Body of pancreas (tissue), 4 donors: ENCODE measurements at regions not wholly inside any gene's neighbourhood (a gene's known extent, or its start where the extent isn't known, plus 50 kb on each side); places are given as distances from the start of the nearest gene placed in this dataset.

Experiments used
- ATAC-seq: fragments of 150-250 bp; one replicate; pipeline ENCODE4 v1.9.1; 2016
- DNase-seq, 4 donors: peaks; one replicate each; pipeline ENCODE4 v3.0.0-alpha.2; 2019
- H3K27ac ChIP-seq, 4 donors: fragments of 200-600 bp; sonication (generic); 1 replicate in 3 of 4; 2 replicates in 1 of 4; pipeline versions ENCODE4 v1.5.1 to v1.6.1; 2016 to 2019; ENCODE audit warnings: mild to moderate bottlenecking in 1 of 4, mixed read lengths in 1 of 4, moderate library complexity in 1 of 4
- H3K27me3 ChIP-seq, 2 donors: fragments of 200-600 bp; sonication (generic); one replicate each; pipeline ENCODE4 v1.6.0; 2016; ENCODE audit warnings: mild to moderate bottlenecking in 1 of 2
- H3K36me3 ChIP-seq, 2 donors: fragments of 200-600 bp; sonication (generic); replicated peaks in 1 of 2; 2 replicates each; pipeline ENCODE4 v1.5.1; 2016; ENCODE audit warnings: low read depth in 2 of 2; ENCODE audit not compliant: insufficient read depth in 1 of 2
- H3K4me1 ChIP-seq: fragments of 200-600 bp; sonication (generic); one replicate; pipeline ENCODE4 v1.6.0; 2016
- H3K4me3 ChIP-seq, 2 donors: fragments of 200-600 bp; sonication (generic); 1 replicate in 1 of 2; 2 replicates in 1 of 2; pipeline ENCODE4 v1.5.1; 2016 to 2019
- H3K9me3 ChIP-seq, 3 donors: fragments of 200-600 bp; sonication (generic); 1 replicate in 2 of 3; 2 replicates in 1 of 3; pipeline ENCODE4 v1.5.1; 2016
- CTCF ChIP-seq, 7 experiments: fragments of 450-650 bp in 4 of 7; fragments of 200-600 bp in 3 of 7; sonication (generic) in 3 of 7; IDR thresholded peaks; one replicate each; pipeline ENCODE4 v1.5.1; 2016 to 2019; ENCODE audit warnings: antibody characterized with exemption in 7 of 7
- POLR2A ChIP-seq, 3 donors: fragments of 450-650 bp; IDR thresholded peaks; one replicate each; pipeline ENCODE4 v1.6.1; 2016; ENCODE audit warnings: antibody characterized with exemption in 3 of 3, mild to moderate bottlenecking in 2 of 3
- WGBS, 2 donors: methylation state at CpG; one replicate each; pipeline ENCODE4 v1.1.5; 2017; 5-methylcytosine and 5-hydroxymethylcytosine counted together
- intact Hi-C: fragments of 100-400 bp; cut with DNase I; formaldehyde crosslinking; loops from one replicate; pipeline ENCODE4 v1.15.1; 2023

- Histone ChIP-seq H3K27ac (no peak overlapping the region), H3K36me3 (no peaks in the 10 kb centered on the region), H3K4me1 (no peaks in the 10 kb centered on the region), H3K27me3 (no peaks in the 10 kb centered on the region), H3K9me3 (no peaks in the 10 kb centered on the region), H3K4me3 (no peak overlapping the region)
- ATAC-seq: no peak
- 85 to 89% methylated on average over 10 of the region's 10 CpGs for WGBS, 2 donors
- TF ChIP-seq CTCF (IDR thresholded peaks at IDR 0.05) (no peak), POLR2A (IDR thresholded peaks at IDR 0.05) (no peak)
- no peak for DNase-seq
- intact Hi-C loops: no loop called here
These were observed 352.5 kb upstream of the ZNF521 start for GRCh38 chr18:25704494-25704893.

- Histone ChIP-seq H3K27ac (no peak overlapping the region), H3K36me3 (no peaks in the 10 kb centered on the region), H3K4me1 (no peaks in the 10 kb centered on the region), H3K9me3 (no peaks in the 10 kb centered on the region), H3K27me3 (no peaks in the 10 kb centered on the region), H3K4me3 (no peak overlapping the region)
- WGBS, 2 donors: 72 to 80% methylated on average over 6 of the region's 6 CpGs
- ATAC-seq (no peak), DNase-seq (no peak)
- TF ChIP-seq CTCF (IDR thresholded peaks at IDR 0.05): no peak
- TF ChIP-seq POLR2A (IDR thresholded peaks at IDR 0.05): no peak
- intact Hi-C loops: no loop called here
These were observed 352.1 kb upstream of the ZNF521 start for GRCh38 chr18:25704071-25704470.

- TF ChIP-seq CTCF (IDR thresholded peaks at IDR 0.05) (no peak), POLR2A (IDR thresholded peaks at IDR 0.05) (no peak)
- H3K27me3 ChIP-seq: no peaks in the 10 kb centered on the region
- intact Hi-C loops: no loop called here
- H3K27ac ChIP-seq: no peak overlapping the region
- no peak for ATAC-seq
- DNase-seq: no peak
- no peaks in the 10 kb centered on the region for H3K4me1 ChIP-seq
- no peak overlapping the region for H3K4me3 ChIP-seq
- H3K36me3 ChIP-seq: no peaks in the 10 kb centered on the region
- no peaks in the 10 kb centered on the region for H3K9me3 ChIP-seq
- 72 to 75% methylated on average over 5 of the region's 5 CpGs for WGBS, 2 donors
These were observed 349.9 kb upstream of the ZNF521 start for GRCh38 chr18:25701821-25702220.

- TF ChIP-seq CTCF (IDR thresholded peaks at IDR 0.05) (no peak), POLR2A (IDR thresholded peaks at IDR 0.05) (no peak)
- H3K27ac ChIP-seq: no peak overlapping the region
- intact Hi-C loops: no loop called here
- WGBS, 2 donors: 35 to 40% methylated on average over 3 of the region's 3 CpGs
- no peak overlapping the region for H3K4me3 ChIP-seq
- no peaks in the 10 kb centered on the region for H3K9me3 ChIP-seq
- no peaks in the 10 kb centered on the region for H3K36me3 ChIP-seq
- no peaks in the 10 kb centered on the region for H3K27me3 ChIP-seq
- DNase-seq: no peak
- no peak for ATAC-seq
- no peaks in the 10 kb centered on the region for H3K4me1 ChIP-seq
These were observed 335.1 kb upstream of the ZNF521 start for GRCh38 chr18:25686960-25687500.

- TF ChIP-seq CTCF (IDR thresholded peaks at IDR 0.05) (no peak), POLR2A (IDR thresholded peaks at IDR 0.05) (no peak)
- intact Hi-C loops: no loop called here
- WGBS, 2 donors: 48 to 70% methylated on average over 4 of the region's 4 CpGs
- H3K27ac ChIP-seq: no peak overlapping the region
- H3K9me3 ChIP-seq: no peaks in the 10 kb centered on the region
- H3K4me3 ChIP-seq: no peak overlapping the region
- no peaks in the 10 kb centered on the region for H3K4me1 ChIP-seq
- DNase-seq (no peak), ATAC-seq (no peak)
- no peaks in the 10 kb centered on the region for H3K27me3 ChIP-seq
- no peaks in the 10 kb centered on the region for H3K36me3 ChIP-seq
These were observed 333.1 kb upstream of the ZNF521 start for GRCh38 chr18:25685088-25685487.
